ENCODE measurements at regions not wholly inside any gene's neighbourhood (a gene's known extent, or its start where the extent isn't known, plus 50 kb on each side); places are given as distances from the start of the nearest gene placed in this dataset.

- TF ChIP-seq CTCF (IDR thresholded peaks at IDR 0.05; ENCODE audit: low read depth, low read length, poor library complexity, severe bottlenecking): no peak
- TF ChIP-seq EZH2phosphoT487 (IDR thresholded peaks at IDR 0.05; ENCODE audit: borderline replicate concordance, low read length): no peak
Observed at GRCh38 chr3:177517906-177518305, 320.6 kb upstream of the TBL1XR1 start.
